Thymus (tissue), 11 donors: ENCODE measurements at regions not wholly inside any gene's neighbourhood (a gene's known extent, or its start where the extent isn't known, plus 50 kb on each side); places are given as distances from the start of the nearest gene placed in this dataset.

Experiments
- DNase-seq, 9 donors: peaks; one replicate each; pipeline ENCODE4 v3.0.0-alpha.2; 2013; ENCODE audit warnings: low spot score in 9 of 9, low read depth in 6 of 9, missing footprints in 1 of 9
- H3K27ac ChIP-seq, 2 donors: one replicate each; pipeline ENCODE4 v1.5.1; 2013; ENCODE audit warnings: control low read depth in 1 of 2, low read depth in 1 of 2, low read length in 1 of 2, mild to moderate bottlenecking in 1 of 2, moderate library complexity in 1 of 2
- H3K27me3 ChIP-seq, 2 donors: one replicate each; pipeline ENCODE4 v1.5.1; 2013; ENCODE audit warnings: low read length in 1 of 2; ENCODE audit not compliant: control insufficient read depth in 2 of 2, insufficient read depth in 1 of 2
- H3K36me3 ChIP-seq, 2 donors: one replicate each; pipeline ENCODE4 v1.5.1; 2013; ENCODE audit warnings: low read length in 1 of 2, mild to moderate bottlenecking in 1 of 2, moderate library complexity in 1 of 2; ENCODE audit not compliant: control insufficient read depth in 2 of 2, insufficient read depth in 2 of 2
- H3K4me1 ChIP-seq, 2 donors: one replicate each; pipeline ENCODE4 v1.5.1; 2013; ENCODE audit warnings: low read length in 2 of 2; ENCODE audit not compliant: control insufficient read depth in 2 of 2, insufficient read depth in 2 of 2
- H3K4me3 ChIP-seq, 2 donors: one replicate each; pipeline ENCODE4 v1.5.1; 2013; ENCODE audit warnings: low read length in 2 of 2, control low read depth in 1 of 2, mild to moderate bottlenecking in 1 of 2
- H3K9me3 ChIP-seq, 2 donors: one replicate each; pipeline ENCODE4 v1.5.1; 2013; ENCODE audit warnings: low read length in 1 of 2, mild to moderate bottlenecking in 1 of 2; ENCODE audit not compliant: control insufficient read depth in 2 of 2, insufficient read depth in 1 of 2
- WGBS: extraction: QIAGEN DNeasy Blood & Tissue Kit; methylation state at CpG from one replicate; pipeline ENCODE4 v1.1.7; 2013; 5-methylcytosine and 5-hydroxymethylcytosine counted together
- donor health status: healthy.

DNA sequence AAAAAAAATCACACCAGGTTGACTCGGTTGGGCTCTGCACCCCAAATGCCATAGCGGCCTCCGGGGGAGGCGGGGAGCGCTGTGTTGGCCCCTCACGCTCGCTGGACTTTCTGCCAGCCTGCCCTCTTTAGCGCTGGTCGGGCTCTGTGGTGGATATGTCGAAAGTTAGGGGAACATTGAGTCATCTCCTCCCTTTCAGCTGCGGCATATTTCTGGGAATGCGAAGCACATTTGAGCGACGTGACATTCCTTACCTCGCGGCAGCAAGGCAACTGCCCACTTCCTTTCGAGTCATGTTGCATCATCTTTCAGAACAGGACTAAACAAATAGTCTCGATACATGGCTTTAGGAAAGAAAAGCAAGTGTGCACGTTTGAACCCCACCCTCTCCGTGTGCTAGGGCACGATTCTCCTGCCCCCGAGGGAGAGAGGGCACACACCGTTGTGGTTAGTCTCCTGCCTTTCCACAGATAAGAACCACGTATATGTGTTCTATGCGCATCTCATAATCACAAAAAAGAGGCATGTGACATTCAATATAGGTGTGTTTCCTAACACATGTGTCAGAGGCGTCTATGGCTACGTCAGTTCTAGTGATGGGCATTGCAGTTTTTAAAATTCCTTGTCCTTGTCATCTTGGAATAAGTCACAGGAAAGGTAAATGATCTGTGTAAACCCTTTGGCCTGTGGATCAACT, 105.9 kb upstream of the SLC45A1 start:
- peaks cover 9 to 57% of the 10 kb centered on the region in 2 donors for H3K27me3 ChIP-seq
- peak in 1 of 9 donors; percentile 13 for DNase-seq
- 33% methylated on average over 27 of the region's 27 CpGs for WGBS

DNA sequence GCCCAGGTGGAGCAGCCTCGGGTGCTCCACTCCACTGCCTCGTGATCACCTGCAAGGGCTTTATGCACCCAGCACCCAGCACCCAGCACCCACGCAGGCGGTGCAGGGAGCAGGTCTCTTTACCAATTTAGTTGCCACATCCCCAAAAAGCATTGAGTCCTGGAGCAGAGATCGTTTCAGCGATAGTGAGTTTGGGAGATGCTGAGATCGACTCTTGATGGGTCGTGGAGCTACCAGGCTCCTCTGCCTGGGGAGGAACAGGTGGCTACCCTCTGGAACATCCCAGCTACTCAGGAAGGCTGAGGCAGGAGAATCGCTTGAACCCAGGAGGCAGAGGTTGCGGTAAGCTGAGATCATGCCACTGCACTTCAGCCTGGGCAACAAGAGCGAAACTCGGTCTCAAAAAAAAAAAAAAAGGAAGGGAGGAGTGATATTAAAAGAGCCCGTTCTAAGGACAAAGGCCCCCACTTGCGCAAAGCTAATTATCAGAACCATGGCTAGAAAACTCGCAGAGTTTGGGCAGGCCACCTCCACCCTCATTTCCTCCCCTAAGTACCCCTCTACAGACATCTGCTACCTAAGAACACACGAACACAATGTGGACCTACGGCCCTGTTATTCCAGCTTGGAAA, 106.5 kb upstream of the SLC45A1 start:
- peaks cover 3 to 51% of the 10 kb centered on the region in 2 donors for H3K27me3 ChIP-seq
- no peaks in the 10 kb centered on the region for H3K9me3 ChIP-seq
- no peak overlapping the region for H3K27ac ChIP-seq
- no peak overlapping the region for H3K4me3 ChIP-seq
- DNase-seq = no peak
- 77% methylated on average over 17 of the region's 17 CpGs for WGBS
- no peaks in the 10 kb centered on the region for H3K36me3 ChIP-seq
- no peaks in the 10 kb centered on the region for H3K4me1 ChIP-seq

More for the DNA sequence above, 105.9 kb upstream of the SLC45A1 start:
- Histone ChIP-seq H3K36me3 (no peaks in the 10 kb centered on the region), H3K9me3 (no peaks in the 10 kb centered on the region), H3K27ac (peak overlapping the region in 1 of 2 donors; percentile 18), H3K4me3 (no peak overlapping the region), H3K4me1 (no peaks in the 10 kb centered on the region)

DNA sequence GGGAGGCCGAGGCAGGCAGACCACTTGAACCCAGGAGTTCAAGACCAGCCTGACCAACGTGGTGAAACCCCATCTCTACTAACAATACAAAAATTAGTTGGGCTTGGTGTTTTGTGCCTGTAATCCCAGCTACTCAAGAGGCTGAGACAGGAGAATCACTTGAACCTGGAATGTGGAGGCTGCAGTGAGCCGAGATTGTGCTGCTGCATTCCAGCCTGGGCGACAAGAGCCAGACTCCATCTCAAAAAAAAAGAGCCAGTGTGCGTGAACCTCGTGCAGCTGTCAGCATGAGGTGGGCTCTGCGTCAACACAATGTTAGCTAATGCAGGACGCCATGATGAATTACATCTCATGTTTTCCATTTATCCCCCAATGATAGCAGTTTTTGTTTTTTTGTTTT, 110.7 kb upstream of the SLC45A1 start:
- no peak overlapping the region for H3K27ac ChIP-seq
- 96% methylated on average over 8 of the region's 8 CpGs for WGBS

DNA sequence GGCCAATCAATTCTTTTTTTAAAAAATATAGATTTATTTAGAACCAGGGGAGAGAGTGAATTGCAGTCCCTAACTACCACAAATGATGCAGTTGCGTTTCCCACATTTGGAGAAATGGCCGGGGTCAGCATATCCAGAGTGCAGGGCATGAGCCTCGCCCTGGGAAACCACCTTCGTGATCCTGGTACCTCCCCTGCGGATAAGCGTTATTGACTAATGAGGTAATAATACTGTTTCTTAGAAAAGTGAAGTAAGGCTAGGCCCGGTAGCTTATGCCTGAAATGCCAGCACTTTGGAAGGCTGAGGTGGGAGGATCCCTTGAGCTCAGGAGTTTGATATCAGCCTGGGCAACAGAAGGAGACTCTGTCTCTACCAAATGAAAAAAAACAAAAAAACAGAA, 111.5 kb upstream of the SLC45A1 start:
- Histone ChIP-seq H3K9me3 (no peaks in the 10 kb centered on the region), H3K27me3 (peaks cover 0 to 23% of the 10 kb centered on the region in 2 donors), H3K4me1 (no peaks in the 10 kb centered on the region), H3K27ac (no peak overlapping the region), H3K4me3 (no peak overlapping the region), H3K36me3 (no peaks in the 10 kb centered on the region)
- DNase-seq = no peak
- WGBS = 98% methylated on average over 7 of the region's 7 CpGs

More for the DNA sequence above, 110.7 kb upstream of the SLC45A1 start:
- no peak overlapping the region for H3K4me3 ChIP-seq
- H3K9me3 ChIP-seq = no peaks in the 10 kb centered on the region
- H3K27me3 ChIP-seq = peaks cover 0 to 25% of the 10 kb centered on the region in 2 donors
- no peak for DNase-seq
- no peaks in the 10 kb centered on the region for H3K36me3 ChIP-seq
- no peaks in the 10 kb centered on the region for H3K4me1 ChIP-seq

DNA sequence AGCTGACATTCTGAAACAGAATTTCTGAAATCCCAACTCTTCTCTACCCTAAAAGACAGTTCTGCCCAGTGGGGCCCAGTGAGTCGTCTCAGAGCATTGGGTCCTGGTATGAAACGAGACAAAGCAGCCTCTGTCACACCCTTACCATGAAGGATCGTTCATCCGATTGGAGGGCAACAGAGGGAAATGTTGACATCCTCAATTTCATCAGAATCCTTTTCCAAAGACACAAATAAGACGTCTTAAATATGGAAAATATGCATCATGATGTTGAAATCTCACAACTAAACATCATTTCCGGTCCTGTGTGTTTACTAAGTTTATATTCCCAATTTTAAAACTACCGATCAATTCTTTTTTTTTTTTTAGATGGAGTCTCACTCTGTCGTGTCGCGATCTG, 112.1 kb upstream of the SLC45A1 start:
- Histone ChIP-seq H3K36me3 (no peaks in the 10 kb centered on the region), H3K4me3 (no peak overlapping the region), H3K4me1 (no peaks in the 10 kb centered on the region), H3K9me3 (no peaks in the 10 kb centered on the region), H3K27me3 (peaks cover 0 to 17% of the 10 kb centered on the region in 2 donors), H3K27ac (no peak overlapping the region)
- DNase-seq = no peak
- 97% methylated on average over 10 of the region's 10 CpGs for WGBS

DNA sequence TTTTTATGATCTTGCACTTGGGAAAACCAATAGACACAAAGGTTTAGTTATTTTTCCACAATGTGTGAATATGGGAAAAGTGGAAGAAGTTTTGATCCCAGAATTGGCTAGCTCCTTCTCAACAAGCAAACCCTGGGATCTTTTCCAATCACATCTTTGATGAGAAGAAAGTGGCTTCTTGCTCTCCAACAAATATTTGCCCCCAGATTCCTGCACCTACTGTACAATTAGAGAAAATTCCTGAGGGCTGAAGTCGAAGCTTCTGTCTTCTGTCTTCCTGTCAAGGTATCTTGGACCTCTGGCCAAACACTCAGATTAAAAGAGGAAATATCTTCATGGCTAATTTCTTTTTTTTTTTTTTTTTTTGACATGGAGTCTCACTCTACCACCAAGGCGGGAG, 113.1 kb upstream of the SLC45A1 start:
- H3K27ac ChIP-seq = peak overlapping the region in 1 of 2 donors; percentile 42
- peaks cover 0 to 13% of the 10 kb centered on the region in 2 donors for H3K27me3 ChIP-seq
- no peak overlapping the region for H3K4me3 ChIP-seq
- no peaks in the 10 kb centered on the region for H3K9me3 ChIP-seq
- no peak for DNase-seq
- WGBS = 68% methylated on average over 2 of the region's 2 CpGs
- H3K4me1 ChIP-seq = no peaks in the 10 kb centered on the region
- H3K36me3 ChIP-seq = no peaks in the 10 kb centered on the region

DNA sequence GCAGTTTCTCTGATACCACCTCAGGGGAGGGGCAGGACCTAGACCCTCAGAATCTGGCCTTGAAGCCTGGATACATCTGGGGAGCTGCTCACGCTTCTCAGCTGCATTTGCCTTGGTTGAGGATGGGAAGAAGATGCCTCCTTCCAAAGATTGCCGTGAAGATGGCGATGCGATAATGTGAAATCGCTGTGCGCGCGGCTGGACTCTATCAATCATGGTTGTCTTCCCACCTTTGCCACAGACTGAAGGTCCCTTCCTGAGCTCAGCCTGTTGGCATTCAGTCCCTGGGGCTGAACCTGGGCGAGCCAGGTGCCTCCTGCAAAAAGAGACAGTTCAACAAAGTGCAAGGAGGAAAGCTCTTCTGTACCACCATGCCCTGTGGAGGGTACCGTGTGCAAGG, 114.4 kb upstream of the SLC45A1 start:
- 98% methylated on average over 10 of the region's 10 CpGs for WGBS
- DNase-seq = no peak

DNA sequence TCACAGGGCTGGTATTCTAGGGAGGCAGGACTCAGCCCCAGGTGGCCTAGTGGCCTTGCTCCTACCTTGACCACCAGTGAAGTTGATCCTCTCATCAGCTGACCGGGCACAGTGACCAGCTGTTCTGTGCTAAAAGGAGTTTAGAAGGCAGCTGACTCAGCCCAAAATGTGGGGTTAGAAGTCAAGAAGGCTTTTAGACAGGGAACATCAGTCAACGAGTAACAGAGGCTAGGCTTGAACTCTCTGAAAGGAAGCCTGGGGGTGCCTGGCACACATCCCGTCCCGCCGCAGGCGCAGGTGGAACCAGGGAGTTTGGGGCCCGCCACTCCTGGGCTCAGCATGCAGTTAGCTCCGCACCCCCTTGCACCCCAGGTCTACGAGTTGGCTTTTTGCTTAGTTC, 114.9 kb upstream of the SLC45A1 start:
- Histone ChIP-seq H3K27me3 (peaks cover 0 to 10% of the 10 kb centered on the region in 2 donors), H3K9me3 (no peaks in the 10 kb centered on the region), H3K27ac (no peak overlapping the region), H3K36me3 (no peaks in the 10 kb centered on the region), H3K4me3 (no peak overlapping the region), H3K4me1 (no peaks in the 10 kb centered on the region)
- DNase-seq = no peak
- WGBS = 98% methylated on average over 9 of the region's 9 CpGs

More for the DNA sequence above, 114.4 kb upstream of the SLC45A1 start:
- Histone ChIP-seq H3K9me3 (no peaks in the 10 kb centered on the region), H3K27ac (no peak overlapping the region), H3K4me1 (no peaks in the 10 kb centered on the region), H3K36me3 (no peaks in the 10 kb centered on the region), H3K4me3 (no peak overlapping the region), H3K27me3 (peaks cover 0 to 10% of the 10 kb centered on the region in 2 donors)

DNA sequence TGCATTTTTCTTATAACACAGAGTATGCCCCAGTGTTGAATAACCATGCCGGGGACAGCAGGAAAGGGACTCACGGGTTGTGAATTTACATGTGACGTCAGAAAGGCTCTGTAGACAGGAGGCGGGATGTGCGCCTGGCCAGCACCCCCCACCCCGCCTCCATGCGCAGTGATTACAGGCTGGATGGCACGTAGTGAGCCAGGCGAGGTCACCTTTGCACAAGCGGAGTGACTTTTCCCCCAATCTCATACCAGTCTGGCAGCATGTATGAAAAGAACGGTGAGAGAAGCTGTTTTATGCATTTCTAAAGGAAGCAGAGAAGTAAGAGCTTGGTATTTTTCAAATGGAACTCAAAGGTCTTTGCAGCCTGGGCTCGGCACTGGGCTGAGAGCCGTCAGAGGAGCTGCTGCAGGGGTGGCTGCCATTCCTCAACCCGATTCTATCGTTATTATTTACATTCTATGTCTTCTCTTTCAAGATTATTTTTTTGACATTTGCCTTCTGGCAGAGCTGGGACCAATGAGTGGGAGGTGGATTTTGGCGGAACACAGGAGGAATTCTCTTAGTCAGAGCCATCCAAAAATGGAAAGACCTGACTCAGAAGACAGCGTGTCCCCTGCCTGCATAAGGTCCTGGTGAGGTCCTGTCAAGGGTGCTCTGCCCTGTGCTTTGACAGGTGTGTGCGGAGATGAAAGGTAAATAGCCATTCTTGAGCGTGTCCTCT, 115.6 kb upstream of the SLC45A1 start:
- Histone ChIP-seq H3K27me3 (peaks cover 0 to 10% of the 10 kb centered on the region in 2 donors), H3K27ac (peak overlapping the region in 1 of 2 donors; percentile 26), H3K36me3 (no peaks in the 10 kb centered on the region), H3K4me1 (no peaks in the 10 kb centered on the region), H3K9me3 (no peaks in the 10 kb centered on the region), H3K4me3 (no peak overlapping the region)
- WGBS = 84% methylated on average over 19 of the region's 19 CpGs
- no peak for DNase-seq
